DMS 273 (cell line): ENCODE measurements at regions not wholly inside any gene's neighbourhood (a gene's known extent, or its start where the extent isn't known, plus 50 kb on each side); places are given as distances from the start of the nearest gene placed in this dataset.
A peak's percentile ranks its signal among the peaks of the same experiment; 100 is the strongest.

Experiments used
- DNase-seq: peaks from one replicate; lab custom pipeline; 2025; ENCODE audit not compliant: unreplicated experiment; lab: John Stamatoyannopoulos, UW

DNA sequence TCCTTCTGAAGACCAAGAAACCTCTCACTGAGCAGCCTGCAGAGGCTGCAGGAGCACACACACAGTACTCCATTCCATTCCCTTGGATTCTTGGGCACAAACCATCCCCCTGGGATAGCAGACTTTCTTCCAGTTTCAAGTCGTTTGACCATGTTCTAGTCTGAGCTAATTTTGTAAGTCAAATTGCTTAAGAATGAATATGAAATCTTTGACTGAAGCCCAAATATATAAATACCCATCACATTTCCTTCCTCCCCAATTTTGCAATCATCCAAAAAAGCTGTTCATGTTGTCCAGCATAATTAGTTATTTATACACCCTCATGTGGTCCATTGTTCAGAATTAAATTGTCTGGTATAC is 231.2 kb upstream of the TPRG1 start:
- DNase-seq = no peak

DNA sequence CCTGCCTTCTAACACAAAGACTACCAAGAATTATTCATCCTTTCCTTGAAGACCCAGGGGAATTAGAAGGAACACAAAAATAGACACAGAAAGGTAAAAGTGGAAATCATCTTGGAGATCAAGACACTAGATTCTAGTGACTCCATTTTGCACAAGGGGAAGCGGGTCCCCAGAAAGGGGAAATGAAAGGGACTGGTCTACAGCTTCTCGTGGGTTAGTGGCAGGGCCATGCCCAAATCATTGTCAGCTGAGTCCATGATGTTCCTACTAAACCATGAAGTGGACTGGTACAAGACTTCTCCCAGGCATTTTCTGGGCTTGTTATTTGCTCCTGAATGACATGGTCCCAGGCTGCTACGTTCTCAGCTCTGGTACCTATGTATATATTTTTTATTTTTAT is 230.7 kb upstream of the TPRG1 start:
- no peak for DNase-seq

- no peak for DNase-seq
Observed at GRCh38 chr3:188942191-188942590, 229.6 kb upstream of the TPRG1 start.

GRCh38 chr3:188943591-188943990 is 228.2 kb upstream of the TPRG1 start:
- DNase-seq = no peak

DNA sequence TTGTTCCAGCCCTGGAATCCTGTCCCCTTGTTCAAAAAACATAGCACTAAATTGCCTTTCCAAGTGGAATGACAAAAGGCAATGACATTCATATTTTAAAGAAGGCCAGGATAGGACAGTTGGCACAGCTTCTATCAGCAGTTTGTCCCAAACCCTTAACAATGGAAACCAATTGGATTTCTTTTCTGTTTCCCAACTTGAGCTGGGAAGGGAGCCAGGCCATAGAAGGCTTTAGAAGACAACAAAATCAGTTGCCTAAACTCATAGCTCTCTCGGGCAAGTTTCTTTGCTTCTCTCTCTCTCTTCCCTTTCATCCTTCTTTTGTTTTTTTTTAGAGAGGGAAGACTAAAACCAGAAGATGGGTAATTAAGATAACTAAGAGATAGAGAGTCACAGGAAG is 227.7 kb upstream of the TPRG1 start:
- no peak for DNase-seq

DNA sequence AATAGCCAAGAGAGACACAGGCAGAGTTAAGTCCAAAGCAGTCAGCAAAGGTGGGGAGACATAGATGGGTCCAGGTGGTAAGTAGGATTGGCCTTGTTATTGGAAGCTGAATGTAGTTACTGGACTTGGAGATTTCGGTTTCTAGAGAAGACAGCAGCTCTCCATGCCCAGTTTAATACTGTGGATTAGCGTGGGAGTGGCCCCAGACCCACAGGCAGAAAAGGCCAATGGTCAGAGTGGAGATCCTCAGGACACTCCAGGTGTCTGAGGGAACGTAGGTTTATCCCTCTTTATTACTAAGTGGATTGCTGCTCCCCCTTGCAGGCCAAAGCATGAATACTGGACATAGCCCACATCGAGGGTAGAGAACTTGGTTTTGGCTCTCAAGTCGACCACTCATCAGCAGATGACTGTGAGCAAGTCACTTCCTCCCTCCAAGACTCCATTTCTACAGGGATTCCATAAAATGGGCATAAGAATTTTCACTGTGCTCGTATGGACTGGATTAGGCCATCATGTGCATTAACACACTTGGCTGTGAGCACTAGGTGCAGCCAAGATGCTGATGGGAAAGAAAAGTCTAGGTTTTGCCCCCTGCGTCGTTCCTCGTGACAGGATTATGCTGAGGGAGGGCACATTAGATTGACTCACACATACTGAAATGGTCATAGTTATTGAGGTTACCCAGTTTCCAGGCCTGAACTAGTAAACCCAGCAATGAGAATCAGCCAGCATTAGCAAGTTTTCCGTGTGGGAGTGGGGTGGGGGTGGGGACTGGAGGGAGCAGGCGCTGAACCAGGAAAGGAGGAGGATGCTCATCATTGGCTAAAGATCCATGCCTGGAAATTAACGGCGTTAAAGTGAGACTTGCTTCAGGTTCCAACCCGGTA is 225.2 kb upstream of the TPRG1 start:
- DNase-seq = peak; percentile 10

DNA sequence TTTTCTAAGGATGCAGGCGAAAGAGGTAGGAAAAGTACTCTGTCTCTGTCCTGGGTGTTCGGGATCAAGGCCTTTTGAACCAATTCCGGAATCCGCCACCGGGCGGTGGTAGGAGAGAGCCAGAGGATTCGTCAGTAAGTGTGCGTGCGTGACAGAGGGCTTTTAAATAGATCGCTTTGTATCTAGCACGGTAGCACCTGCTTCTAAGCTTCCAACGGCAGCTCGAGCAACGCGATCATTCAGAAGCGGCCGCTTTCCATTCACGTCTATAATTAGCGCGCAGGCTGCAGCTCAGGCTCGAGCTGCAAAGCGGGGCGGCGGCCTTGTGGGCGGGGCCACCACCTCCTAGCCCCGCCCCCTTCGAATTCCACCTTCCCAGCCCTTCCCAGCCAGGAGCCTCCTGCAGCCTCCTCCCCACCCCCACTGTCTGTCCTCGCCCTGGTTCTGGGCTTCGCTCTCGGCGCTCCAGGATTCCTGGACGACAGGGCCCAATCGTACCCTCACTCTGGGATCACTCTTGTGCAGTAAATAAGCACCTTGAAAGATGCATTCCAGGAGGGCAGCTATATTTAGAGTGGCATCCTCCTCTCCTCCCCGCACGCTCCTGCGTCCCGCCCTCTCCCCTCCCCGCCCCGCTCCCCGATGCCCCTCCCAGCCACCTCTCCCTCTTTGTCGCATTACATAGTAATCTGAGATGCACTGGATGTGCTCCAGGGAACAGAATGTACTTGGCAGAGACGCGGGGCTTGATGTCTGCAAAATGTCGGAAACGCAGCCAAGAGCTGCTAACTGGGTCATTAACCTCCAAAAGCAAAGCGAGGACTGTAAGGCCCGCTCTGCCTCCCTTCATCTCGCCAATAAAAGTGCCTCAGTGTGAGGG is 224.1 kb upstream of the TPRG1 start:
- peak; percentile 97 for DNase-seq

DNA sequence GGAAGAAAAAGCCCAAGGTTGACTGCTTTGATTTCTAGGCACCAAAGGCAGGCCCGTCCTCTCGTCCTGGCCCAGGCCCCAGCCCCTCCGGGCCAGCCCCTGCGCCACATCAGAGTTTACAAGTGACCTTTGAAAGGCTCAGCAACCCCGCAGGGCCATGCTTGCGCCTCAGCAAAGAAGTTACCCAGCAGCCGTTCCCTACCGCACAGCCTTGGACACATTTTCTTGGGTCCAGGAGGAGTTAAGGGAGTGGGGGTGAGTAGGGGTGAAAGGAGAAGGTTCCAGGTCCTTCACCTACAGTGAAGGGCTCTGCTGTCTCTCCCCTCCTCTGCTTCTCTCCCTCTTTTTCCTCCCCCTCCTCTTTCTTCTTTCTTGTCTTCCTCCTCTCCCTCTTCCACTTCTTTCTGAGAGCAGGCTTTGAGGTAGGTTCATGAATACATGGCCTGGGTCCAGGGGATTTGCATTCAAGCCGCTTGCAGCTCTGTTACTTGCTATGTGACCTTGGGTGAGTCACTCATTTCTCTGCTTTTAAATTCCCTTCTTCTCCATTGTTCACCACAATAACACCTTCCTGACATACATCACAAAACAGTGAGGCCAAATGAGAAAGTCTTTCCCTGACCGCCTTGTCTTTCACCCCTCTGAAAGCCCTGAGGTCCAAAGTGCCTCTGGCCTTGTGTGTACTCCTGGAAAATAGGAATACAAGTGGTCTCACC is 223.3 kb upstream of the TPRG1 start:
- peak; percentile 63 for DNase-seq

- no peak for DNase-seq
Observed at GRCh38 chr3:188948997-188949389, 222.8 kb upstream of the TPRG1 start.

GRCh38 chr3:188949456-188949855 is 222.3 kb upstream of the TPRG1 start:
- no peak for DNase-seq

- DNase-seq = no peak
Observed at GRCh38 chr3:188949996-188950395, 221.8 kb upstream of the TPRG1 start.

DNA sequence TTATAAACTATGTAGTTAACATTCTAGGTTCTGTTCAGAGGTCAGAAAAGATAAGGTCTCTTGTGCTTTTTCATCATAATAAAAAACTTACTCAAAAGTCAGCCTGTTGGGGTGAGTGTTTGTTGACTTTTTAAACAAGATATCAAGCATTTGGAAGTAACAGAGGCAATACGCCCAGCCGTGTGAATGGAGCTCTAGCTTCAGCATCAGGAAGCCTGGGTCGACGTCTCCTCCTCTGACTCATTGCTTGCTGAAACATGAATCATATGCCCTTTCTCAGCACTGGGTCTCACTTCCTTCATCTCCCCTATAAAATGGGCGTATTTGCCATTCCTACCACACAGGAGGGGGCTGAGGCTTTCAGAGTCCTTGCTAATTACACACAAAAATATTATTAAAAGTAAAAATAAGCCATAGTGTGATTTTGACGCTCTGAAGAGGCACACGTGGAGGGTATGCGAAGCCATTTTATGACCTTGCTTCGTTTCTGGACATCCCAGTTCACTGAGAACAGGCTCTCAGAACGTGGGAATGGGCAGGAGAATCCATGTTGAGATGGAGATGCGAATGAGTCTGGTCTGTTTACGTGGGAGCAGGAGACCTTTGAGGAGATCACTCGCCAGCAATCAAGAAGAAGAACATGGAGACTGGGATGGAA is 220.8 kb upstream of the TPRG1 start:
- no peak for DNase-seq

DNA sequence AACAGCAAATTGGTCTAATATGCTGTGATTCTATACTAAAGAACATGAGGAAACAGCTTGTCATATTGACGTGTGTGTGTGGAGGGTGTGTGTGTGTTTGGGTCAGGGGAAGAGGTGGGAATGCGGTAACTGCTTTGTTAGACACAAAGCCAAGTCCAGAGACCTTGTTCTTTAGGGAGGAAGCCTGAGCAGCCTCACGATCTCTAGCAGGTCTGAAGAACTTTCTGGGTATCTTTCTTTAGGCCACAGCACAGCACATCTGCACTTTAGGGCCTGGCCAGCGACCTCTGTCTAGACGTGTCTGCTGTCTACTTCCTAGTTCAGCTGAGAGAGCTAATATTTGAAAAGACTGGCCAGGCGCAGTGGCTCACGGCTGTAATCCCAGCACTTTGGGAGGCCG is 220.0 kb upstream of the TPRG1 start:
- DNase-seq = no peak

GRCh38 chr3:188954590-188955208 is 217.1 kb upstream of the TPRG1 start:
- DNase-seq = peak; percentile 95

DNA sequence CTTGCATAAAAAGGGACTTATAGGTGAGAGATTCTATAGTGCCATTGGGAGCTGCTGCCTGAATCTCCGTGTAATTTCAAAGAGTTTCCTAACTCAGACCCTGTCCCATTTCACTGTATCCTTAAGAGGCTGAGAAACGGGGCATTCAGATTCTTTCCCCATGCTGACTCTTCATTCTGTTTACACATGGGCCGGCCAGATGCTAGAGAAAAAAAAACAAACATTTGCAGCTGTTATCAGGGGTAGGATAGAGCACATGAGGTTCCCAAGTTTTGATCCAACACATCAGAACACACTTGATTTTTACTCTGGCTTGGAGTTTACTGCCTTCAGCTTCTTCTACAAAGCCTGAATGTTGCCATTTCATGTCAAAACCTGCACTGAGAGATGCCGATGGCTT is 215.9 kb upstream of the TPRG1 start:
- no peak for DNase-seq

GRCh38 chr3:188956839-188957489 is 214.8 kb upstream of the TPRG1 start:
- peak; percentile 86 for DNase-seq

DNA sequence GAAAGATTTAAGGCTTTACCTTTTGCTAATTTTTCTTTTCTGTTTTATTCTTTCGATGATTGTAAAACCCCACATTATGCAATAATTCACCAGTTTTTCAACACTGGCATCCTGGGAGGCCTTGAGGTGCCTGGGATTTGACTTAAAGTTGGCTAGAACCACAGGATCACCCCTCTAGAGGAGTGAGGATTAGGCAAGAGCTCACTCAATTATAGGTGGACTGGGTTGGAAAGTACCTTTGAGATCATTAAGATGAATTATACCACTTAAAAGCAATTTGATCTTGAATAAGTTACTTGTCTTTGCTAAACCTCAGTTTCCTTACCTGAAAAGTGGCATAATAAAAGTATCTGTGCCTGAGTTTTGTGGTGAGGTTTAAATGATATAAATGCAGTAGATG is 212.8 kb upstream of the TPRG1 start:
- no peak for DNase-seq

DNA sequence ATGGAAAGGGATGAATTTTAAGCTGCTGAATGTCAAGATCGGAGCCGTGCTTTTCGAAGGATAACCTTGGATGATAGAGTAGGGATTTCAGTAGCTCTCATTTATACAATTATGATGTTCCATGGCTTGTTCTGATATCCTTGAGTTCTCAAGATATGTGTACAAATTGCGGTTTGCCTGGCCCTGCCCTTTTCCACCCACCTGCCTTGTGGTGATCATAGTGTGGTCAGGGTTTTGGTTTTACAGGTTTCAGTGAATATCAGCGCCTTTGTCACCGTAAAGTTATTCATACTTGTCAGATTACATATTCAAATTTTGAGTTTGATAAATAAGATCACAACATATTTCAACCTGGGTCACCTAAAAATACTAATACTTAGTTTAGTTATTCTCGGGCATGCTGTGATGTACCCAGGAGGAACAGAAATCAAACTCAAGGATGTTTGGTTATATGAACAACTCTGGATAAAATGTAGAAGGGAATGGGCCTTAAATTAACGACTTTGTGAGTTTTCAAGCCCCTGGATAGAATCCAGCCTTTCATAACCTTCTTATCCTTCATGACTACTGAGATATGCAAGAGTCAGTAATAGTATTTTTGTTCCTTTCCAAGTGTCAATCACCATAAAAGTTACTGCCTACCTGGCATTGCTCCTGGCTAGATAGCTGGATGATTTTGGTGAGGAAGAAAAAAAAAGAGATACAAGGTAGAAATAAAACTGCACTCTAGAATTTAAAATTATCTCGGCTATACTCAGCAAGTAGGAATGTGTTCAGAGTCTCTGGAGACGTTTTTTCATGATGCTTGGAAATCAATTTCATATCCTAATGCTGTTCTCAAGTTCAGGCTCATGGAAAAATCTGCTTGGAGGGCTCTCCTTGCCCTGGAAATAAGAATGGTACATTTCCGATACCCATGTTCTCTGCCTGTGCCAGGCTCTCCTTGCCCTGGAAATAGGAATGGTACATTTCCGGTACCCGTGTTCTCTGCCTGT is 209.2 kb upstream of the TPRG1 start:
- no peak for DNase-seq

GRCh38 chr3:188964957-188965356 is 206.8 kb upstream of the TPRG1 start:
- no peak for DNase-seq
